Adrenal gland (tissue), 9 donors: ENCODE measurements at regions not wholly inside any gene's neighbourhood (a gene's known extent, or its start where the extent isn't known, plus 50 kb on each side); places are given as distances from the start of the nearest gene placed in this dataset.

Experiments used
- DNase-seq, 7 donors: peaks; one replicate each; pipeline ENCODE4 v3.0.0-alpha.2; 2019 to 2020
- H3K27ac ChIP-seq, 5 donors: fragments of 200-600 bp; sonication (generic) in 4 of 5; 1 replicate in 3 of 5; 2 replicates in 2 of 5; pipeline versions ENCODE4 v1.5.1 to v1.8.0; 2016 to 2020; ENCODE audit warnings: mild to moderate bottlenecking in 1 of 5
- H3K27me3 ChIP-seq: fragments of 200-600 bp; 2 replicates; pipeline ENCODE4 v1.8.0; 2021
- H3K36me3 ChIP-seq, 2 donors: fragments of 200-600 bp; replicated peaks in 1 of 2; 1 replicate in 1 of 2; 2 replicates in 1 of 2; pipeline versions ENCODE4 v1.5.1 to v1.8.0; 2018 to 2022
- H3K4me1 ChIP-seq, 2 donors: fragments of 200-600 bp; replicated peaks in 1 of 2; 1 replicate in 1 of 2; 2 replicates in 1 of 2; pipeline versions ENCODE4 v1.5.1 to v1.8.0; 2018 to 2021
- H3K4me3 ChIP-seq, 4 donors: fragments of 200-600 bp; sonication (generic) in 3 of 4; one replicate each; pipeline ENCODE4 v1.5.1; 2016 to 2018
- H3K9me3 ChIP-seq, 3 donors: fragments of 200-600 bp; sonication (generic) in 1 of 3; replicated peaks in 1 of 3; 1 replicate in 2 of 3; 2 replicates in 1 of 3; pipeline versions ENCODE4 v1.5.1 to v1.8.0; 2016 to 2021
- CTCF ChIP-seq, 6 experiments: fragments of 450-650 bp in 4 of 6; fragments of 200-600 bp in 2 of 6; sonication (generic) in 1 of 6; IDR thresholded peaks; 1 replicate in 5 of 6; 2 replicates in 1 of 6; pipeline versions ENCODE4 v1.5.1 to v1.8.0; 2016 to 2021; ENCODE audit warnings: antibody characterized with exemption in 6 of 6, mild to moderate bottlenecking in 2 of 6, moderate library complexity in 1 of 6
- POLR2A ChIP-seq, 2 donors: fragments of 450-650 bp; IDR thresholded peaks; one replicate each; pipeline ENCODE4 v1.6.1; 2017; ENCODE audit warnings: antibody characterized with exemption in 2 of 2, mild to moderate bottlenecking in 2 of 2, moderate library complexity in 1 of 2
- WGBS, 4 donors: extraction: QIAGEN DNeasy Blood & Tissue Kit in 2 of 4; methylation state at CpG; one replicate each; pipeline versions ENCODE4 v1.1.5 to v1.1.7; 2013 to 2017; 5-methylcytosine and 5-hydroxymethylcytosine counted together
- intact Hi-C, 2 donors: fragments of 100-400 bp; cut with DNase I; formaldehyde crosslinking; loops; one replicate each; pipeline versions ENCODE4 v1.14.1 to v1.15.0; 2022 to 2023
- donor health status: healthy with polysubstance abuse.
- donor health status: Bipolar disorder and iron deficiency.
- donor health status: DM: yes; HTN: yes; CAD: no.
- donor health status: DM: no; HTN: no; CAD: no.
- donor health status: DM: no; HTN: no; CAD: no.

GRCh38 chr12:124412646-124413015 is 117.7 kb downstream of the RFLNA start:
- intact Hi-C loops, result no loop called here
- no peak for DNase-seq
- no peaks in the 10 kb centered on the region for H3K27me3 ChIP-seq
- no peak for TF ChIP-seq POLR2A (IDR thresholded peaks at IDR 0.05)
- TF ChIP-seq CTCF (IDR thresholded peaks at IDR 0.05), result no peak
- peaks cover 16 to 40% of the 10 kb centered on the region in 2 donors for H3K4me1 ChIP-seq
- H3K9me3 ChIP-seq, result no peaks in the 10 kb centered on the region
- peaks cover 0 to 18% of the 10 kb centered on the region in 2 donors for H3K36me3 ChIP-seq
- H3K27ac ChIP-seq, result peak overlapping the region in 3 of 5 donors; percentile 29 to 89 (median 85)
- 75 to 84% (median 77%) methylated on average over 3 to 13 of the region's 13 CpGs for WGBS, 4 donors
- H3K4me3 ChIP-seq, result no peak overlapping the region

- no peak for DNase-seq
- Histone ChIP-seq H3K27me3 (no peaks in the 10 kb centered on the region), H3K4me1 (peaks cover 16 to 40% of the 10 kb centered on the region in 2 donors), H3K36me3 (peaks cover 0 to 13% of the 10 kb centered on the region in 2 donors), H3K4me3 (no peak overlapping the region), H3K9me3 (no peaks in the 10 kb centered on the region), H3K27ac (peak overlapping the region in 4 of 5 donors; percentile 14 to 89 (median 57))
- no peak for TF ChIP-seq POLR2A (IDR thresholded peaks at IDR 0.05)
- TF ChIP-seq CTCF (IDR thresholded peaks at IDR 0.05), result no peak
- 83 to 94% (median 84%) methylated on average over 11 to 22 of the region's 22 CpGs for WGBS, 4 donors
- intact Hi-C loops, result no loop called here
Measured at GRCh38 chr12:124411953-124412645, 117.2 kb downstream of the RFLNA start.

- TF ChIP-seq CTCF (IDR thresholded peaks at IDR 0.05), result no peak
- TF ChIP-seq POLR2A (IDR thresholded peaks at IDR 0.05), result peak in 1 of 2 donors; percentile 17
- peaks cover 16 to 40% of the 10 kb centered on the region in 2 donors for H3K4me1 ChIP-seq
- peak; percentile 77 to 93 (median 90) for DNase-seq
- no peaks in the 10 kb centered on the region for H3K9me3 ChIP-seq
- no peaks in the 10 kb centered on the region for H3K27me3 ChIP-seq
- H3K36me3 ChIP-seq, result peaks cover 0 to 15% of the 10 kb centered on the region in 2 donors
- H3K4me3 ChIP-seq, result no peak overlapping the region
- 30 to 47% (median 42%) methylated on average over 13 to 25 of the region's 25 CpGs for WGBS, 4 donors
- intact Hi-C loops, result no loop called here
- peak overlapping the region in 4 of 5 donors; percentile 26 to 89 (median 58) for H3K27ac ChIP-seq
Measured at GRCh38 chr12:124411281-124411878, 116.5 kb downstream of the RFLNA start.

GRCh38 chr12:124410354-124411175 is 115.7 kb downstream of the RFLNA start:
- Histone ChIP-seq H3K4me1 (peaks cover 16 to 40% of the 10 kb centered on the region in 2 donors), H3K4me3 (no peak overlapping the region), H3K9me3 (no peaks in the 10 kb centered on the region), H3K36me3 (peaks cover 0 to 19% of the 10 kb centered on the region in 2 donors), H3K27ac (peak overlapping the region in 4 of 5 donors; percentile 26 to 89 (median 61)), H3K27me3 (no peaks in the 10 kb centered on the region)
- no peak for DNase-seq
- TF ChIP-seq POLR2A (IDR thresholded peaks at IDR 0.05) (no peak), CTCF (IDR thresholded peaks at IDR 0.05) (no peak)
- intact Hi-C loops, result no loop called here
- WGBS, 4 donors, result 60 to 69% (median 63%) methylated on average over 10 to 15 of the region's 15 CpGs
